Neural cell (in vitro differentiated cells): ENCODE measurements at regions not wholly inside any gene's neighbourhood (a gene's known extent, or its start where the extent isn't known, plus 50 kb on each side); places are given as distances from the start of the nearest gene placed in this dataset.

Experiments
- H2AFZ ChIP-seq: fragments of 200-600, 300-800 bp; sonication (generic), shearing (Covaris generic); 2 replicates; pipeline ENCODE4 v1.6.0; 2014; ENCODE audit warnings: low read depth, mild to moderate bottlenecking, antibody characterized with exemption, low read length, moderate library complexity
- H3F3A ChIP-seq: fragments of 200-600 bp; shearing (Covaris generic); 2 replicates; pipeline ENCODE4 v1.6.1; 2016; ENCODE audit warnings: mild to moderate bottlenecking, moderate library complexity, mixed read lengths, antibody characterized with exemption, low read length; ENCODE audit not compliant: insufficient read depth, poor library complexity, severe bottlenecking
- H3K27ac ChIP-seq: fragments of 200-600, 300-800 bp; sonication (generic), shearing (Covaris generic); 2 replicates; pipeline ENCODE4 v1.5.1; 2014; ENCODE audit warnings: mild to moderate bottlenecking, low read length, moderate library complexity
- H3K27me3 ChIP-seq: fragments of 300-800, 200-600 bp; sonication (generic), shearing (Covaris generic); 2 replicates; pipeline ENCODE4 v1.6.0; 2014; ENCODE audit warnings: mild to moderate bottlenecking, low read depth, low read length, moderate library complexity; ENCODE audit not compliant: insufficient read depth
- H3K36me3 ChIP-seq: fragments of 300-800, 200-600 bp; sonication (generic), shearing (Covaris generic); 2 replicates; pipeline ENCODE4 v1.5.1; 2014; ENCODE audit warnings: mild to moderate bottlenecking, antibody characterized with exemption, low read length, moderate library complexity; ENCODE audit not compliant: insufficient read depth
- H3K4me2 ChIP-seq: fragments of 300-800, 200-600 bp; sonication (generic), shearing (Covaris generic); 2 replicates; pipeline ENCODE4 v1.6.0; 2014; ENCODE audit warnings: mild to moderate bottlenecking, low read length
- H3K4me3 ChIP-seq: fragments of 300-800, 200-600 bp; sonication (generic), shearing (Covaris generic); 2 replicates; pipeline ENCODE4 v1.5.1; 2014; ENCODE audit warnings: mild to moderate bottlenecking, low read length, moderate library complexity
- H3K79me2 ChIP-seq: fragments of 200-600 bp; shearing (Covaris generic); replicated peaks from 2 replicates; pipeline ENCODE4 v1.6.0; 2014; ENCODE audit warnings: mild to moderate bottlenecking, low read length, moderate library complexity; ENCODE audit not compliant: insufficient read depth
- H3K9ac ChIP-seq: fragments of 300-800, 200-600 bp; sonication (generic), shearing (Covaris generic); 2 replicates; pipeline ENCODE4 v1.6.1; 2016; ENCODE audit warnings: mild to moderate bottlenecking, low read length, mixed read lengths
- H3K9me2 ChIP-seq: fragments of 200-600 bp; shearing (Covaris generic); 2 replicates; pipeline ENCODE4 v1.6.1; 2016; ENCODE audit warnings: mild to moderate bottlenecking, low read length, mixed read lengths; ENCODE audit not compliant: insufficient read depth
- H3K9me3 ChIP-seq: fragments of 200-600, 300-800 bp; sonication (generic), shearing (Covaris generic); 2 replicates; pipeline ENCODE4 v1.6.1; 2016; ENCODE audit warnings: mild to moderate bottlenecking, mixed run types, low read length, moderate library complexity, mixed read lengths
- H4K20me1 ChIP-seq: fragments of 200-600 bp; shearing (Covaris generic); 2 replicates; pipeline ENCODE4 v1.6.1; 2016; ENCODE audit warnings: mild to moderate bottlenecking, mixed run types; ENCODE audit not compliant: insufficient read depth
- EP300 ChIP-seq: fragments of 450-650 bp; conservative IDR thresholded peaks from 2 replicates; pipeline ENCODE4 v1.6.1; 2014; ENCODE audit warnings: antibody characterized with exemption, mild to moderate bottlenecking, moderate library complexity; ENCODE audit not compliant: poor library complexity, severe bottlenecking
- EZH2 ChIP-seq: fragments of 200-600, 300-800 bp; shearing (Covaris generic), sonication (generic); IDR thresholded peaks from 2 replicates; pipeline ENCODE4 v1.6.1; 2014; ENCODE audit warnings: antibody characterized with exemption, low read length, borderline replicate concordance, mild to moderate bottlenecking; ENCODE audit not compliant: insufficient read depth, poor library complexity, severe bottlenecking
- MXI1 ChIP-seq: fragments of 450-650 bp; conservative IDR thresholded peaks from 2 replicates; pipeline ENCODE4 v1.6.1; 2014; ENCODE audit warnings: antibody characterized with exemption, mild to moderate bottlenecking; ENCODE audit not compliant: poor library complexity, severe bottlenecking
- POLR2AphosphoS5 ChIP-seq: IDR thresholded peaks from 2 replicates; pipeline ENCODE4 v1.6.1; 2012
- RAD21 ChIP-seq: fragments of 450-650 bp; conservative IDR thresholded peaks from 2 replicates; pipeline ENCODE4 v1.6.1; 2014; ENCODE audit warnings: antibody characterized with exemption, mild to moderate bottlenecking, moderate library complexity
- SMC3 ChIP-seq: fragments of 450-650 bp; conservative IDR thresholded peaks from 2 replicates; pipeline ENCODE4 v1.6.1; 2014; ENCODE audit warnings: antibody characterized with exemption, mild to moderate bottlenecking, moderate library complexity; ENCODE audit not compliant: poor library complexity
- TAF1 ChIP-seq: IDR thresholded peaks from 2 replicates; pipeline ENCODE4 v1.6.1; 2012; ENCODE audit warnings: low read depth
- TF ChIP-seq, protein P1 (sequence below): IDR thresholded peaks from 2 replicates; pipeline ENCODE4 v1.6.1; 2012; ENCODE audit warnings: borderline replicate concordance
- TF ChIP-seq, protein P2 (sequence below): fragments of 450-650 bp; IDR thresholded peaks from 2 replicates; pipeline ENCODE4 v1.5.1; 2014; ENCODE audit warnings: antibody characterized with exemption, mild to moderate bottlenecking, moderate library complexity; ENCODE audit not compliant: poor library complexity, severe bottlenecking

DNA sequence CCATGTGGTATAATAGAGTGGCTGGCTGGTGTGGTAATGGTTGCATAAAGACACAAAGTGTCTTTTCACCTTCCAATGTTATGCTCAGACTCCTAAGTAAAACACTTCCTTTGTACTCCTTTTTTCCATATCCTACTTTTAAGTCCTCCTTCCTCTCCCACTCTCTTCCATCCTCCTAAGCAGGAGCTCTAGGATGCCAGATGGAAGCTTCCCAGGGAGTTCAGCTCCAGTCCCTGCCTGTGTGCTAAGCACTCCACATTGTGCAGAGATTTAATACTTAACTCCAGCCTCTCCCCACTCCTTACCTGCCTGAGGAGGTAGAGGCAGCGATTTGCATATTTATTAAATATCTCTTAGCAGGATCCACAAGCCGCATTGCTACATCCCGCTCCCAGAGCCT lies 60.5 kb upstream of the IGSF21 start:
- Histone ChIP-seq H3K27me3 (no peaks in the 10 kb centered on the region), H3K9me3 (no peaks in the 10 kb centered on the region), H3K36me3 (no peaks in the 10 kb centered on the region), H4K20me1 (no peaks in the 10 kb centered on the region), H3K4me2 (no peak overlapping the region), H3K9me2 (no peaks in the 10 kb centered on the region), H3K79me2 (no peaks in the 10 kb centered on the region), H2AFZ (no peak overlapping the region), H3K27ac (no peak overlapping the region), H3F3A (no peaks in the 10 kb centered on the region), H3K9ac (no peak overlapping the region), H3K4me3 (no peak overlapping the region)
- TF ChIP-seq TAF1 (no peak), POLR2AphosphoS5 (no peak), MXI1 (no peak), EP300 (no peak), RAD21 (no peak), SMC3 (no peak), EZH2 (no peak)
- TF ChIP-seq, protein P1, sequence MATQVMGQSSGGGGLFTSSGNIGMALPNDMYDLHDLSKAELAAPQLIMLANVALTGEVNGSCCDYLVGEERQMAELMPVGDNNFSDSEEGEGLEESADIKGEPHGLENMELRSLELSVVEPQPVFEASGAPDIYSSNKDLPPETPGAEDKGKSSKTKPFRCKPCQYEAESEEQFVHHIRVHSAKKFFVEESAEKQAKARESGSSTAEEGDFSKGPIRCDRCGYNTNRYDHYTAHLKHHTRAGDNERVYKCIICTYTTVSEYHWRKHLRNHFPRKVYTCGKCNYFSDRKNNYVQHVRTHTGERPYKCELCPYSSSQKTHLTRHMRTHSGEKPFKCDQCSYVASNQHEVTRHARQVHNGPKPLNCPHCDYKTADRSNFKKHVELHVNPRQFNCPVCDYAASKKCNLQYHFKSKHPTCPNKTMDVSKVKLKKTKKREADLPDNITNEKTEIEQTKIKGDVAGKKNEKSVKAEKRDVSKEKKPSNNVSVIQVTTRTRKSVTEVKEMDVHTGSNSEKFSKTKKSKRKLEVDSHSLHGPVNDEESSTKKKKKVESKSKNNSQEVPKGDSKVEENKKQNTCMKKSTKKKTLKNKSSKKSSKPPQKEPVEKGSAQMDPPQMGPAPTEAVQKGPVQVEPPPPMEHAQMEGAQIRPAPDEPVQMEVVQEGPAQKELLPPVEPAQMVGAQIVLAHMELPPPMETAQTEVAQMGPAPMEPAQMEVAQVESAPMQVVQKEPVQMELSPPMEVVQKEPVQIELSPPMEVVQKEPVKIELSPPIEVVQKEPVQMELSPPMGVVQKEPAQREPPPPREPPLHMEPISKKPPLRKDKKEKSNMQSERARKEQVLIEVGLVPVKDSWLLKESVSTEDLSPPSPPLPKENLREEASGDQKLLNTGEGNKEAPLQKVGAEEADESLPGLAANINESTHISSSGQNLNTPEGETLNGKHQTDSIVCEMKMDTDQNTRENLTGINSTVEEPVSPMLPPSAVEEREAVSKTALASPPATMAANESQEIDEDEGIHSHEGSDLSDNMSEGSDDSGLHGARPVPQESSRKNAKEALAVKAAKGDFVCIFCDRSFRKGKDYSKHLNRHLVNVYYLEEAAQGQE = no peak
- TF ChIP-seq, protein P2, sequence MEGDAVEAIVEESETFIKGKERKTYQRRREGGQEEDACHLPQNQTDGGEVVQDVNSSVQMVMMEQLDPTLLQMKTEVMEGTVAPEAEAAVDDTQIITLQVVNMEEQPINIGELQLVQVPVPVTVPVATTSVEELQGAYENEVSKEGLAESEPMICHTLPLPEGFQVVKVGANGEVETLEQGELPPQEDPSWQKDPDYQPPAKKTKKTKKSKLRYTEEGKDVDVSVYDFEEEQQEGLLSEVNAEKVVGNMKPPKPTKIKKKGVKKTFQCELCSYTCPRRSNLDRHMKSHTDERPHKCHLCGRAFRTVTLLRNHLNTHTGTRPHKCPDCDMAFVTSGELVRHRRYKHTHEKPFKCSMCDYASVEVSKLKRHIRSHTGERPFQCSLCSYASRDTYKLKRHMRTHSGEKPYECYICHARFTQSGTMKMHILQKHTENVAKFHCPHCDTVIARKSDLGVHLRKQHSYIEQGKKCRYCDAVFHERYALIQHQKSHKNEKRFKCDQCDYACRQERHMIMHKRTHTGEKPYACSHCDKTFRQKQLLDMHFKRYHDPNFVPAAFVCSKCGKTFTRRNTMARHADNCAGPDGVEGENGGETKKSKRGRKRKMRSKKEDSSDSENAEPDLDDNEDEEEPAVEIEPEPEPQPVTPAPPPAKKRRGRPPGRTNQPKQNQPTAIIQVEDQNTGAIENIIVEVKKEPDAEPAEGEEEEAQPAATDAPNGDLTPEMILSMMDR = no peak

DNA sequence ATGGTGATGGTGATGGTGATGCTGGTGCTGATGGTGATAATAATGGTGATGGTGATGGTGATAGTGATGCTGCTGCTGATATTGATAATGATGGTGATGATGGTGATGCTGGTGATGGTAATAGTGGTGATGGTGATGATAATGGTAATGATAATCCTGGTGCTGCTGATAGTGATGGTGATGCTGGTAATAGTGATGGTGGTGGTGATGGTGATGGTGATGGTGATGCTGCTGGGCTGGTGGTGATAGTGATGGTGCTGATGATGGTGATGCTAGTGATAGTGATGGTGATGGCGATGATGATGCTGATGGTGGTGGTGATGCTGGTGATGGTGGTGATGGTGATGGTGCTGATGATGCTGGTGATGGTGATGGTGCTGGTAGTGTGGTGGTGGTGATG lies 58.4 kb upstream of the IGSF21 start:
- Histone ChIP-seq H3K4me3 (no peak overlapping the region), H3K79me2 (no peaks in the 10 kb centered on the region), H4K20me1 (no peaks in the 10 kb centered on the region), H3F3A (no peaks in the 10 kb centered on the region), H3K9me2 (no peaks in the 10 kb centered on the region), H3K36me3 (no peaks in the 10 kb centered on the region), H3K9ac (no peak overlapping the region), H2AFZ (no peak overlapping the region), H3K9me3 (no peaks in the 10 kb centered on the region), H3K4me2 (no peak overlapping the region), H3K27me3 (no peaks in the 10 kb centered on the region), H3K27ac (no peak overlapping the region)
- no peak for TF ChIP-seq RAD21
- TF ChIP-seq MXI1 = no peak
- TF ChIP-seq, protein P1 = no peak
- TF ChIP-seq EZH2 = no peak
- no peak for TF ChIP-seq POLR2AphosphoS5
- TF ChIP-seq, protein P2 = no peak
- TF ChIP-seq EP300 = no peak
- TF ChIP-seq TAF1 = no peak
- no peak for TF ChIP-seq SMC3
